ENCODE measurements at regions not wholly inside any gene's neighbourhood (a gene's known extent, or its start where the extent isn't known, plus 50 kb on each side); places are given as distances from the start of the nearest gene placed in this dataset.

- POLR2A ChIA-PET, result no interaction called here
Measured at GRCh38 chrY:12479382-12479781, 221.6 kb upstream of the USP9Y start.

GRCh38 chrY:12483394-12483793 is 217.6 kb upstream of the USP9Y start:
- CTCF ChIA-PET (ENCODE audit: unreplicated experiment), result no interaction called here
- no peaks in the 10 kb centered on the region for H3K9me3 ChIP-seq (ENCODE audit: low read length)

More at GRCh38 chrY:12479382-12479781, 221.6 kb upstream of the USP9Y start:
- BruUV-seq (replicated peaks), result no TSS peak
- H4K20me1 ChIP-seq (ENCODE audit: insufficient read depth, low read length), result no peaks in the 10 kb centered on the region
- H3K79me2 ChIP-seq (ENCODE audit: insufficient read depth, low read depth, low read length), result no peaks in the 10 kb centered on the region
- H3K4me2 ChIP-seq (ENCODE audit: low read length), result no peak overlapping the region
- no peak overlapping the region for H3K27ac ChIP-seq (ENCODE audit: low read depth, low read length, poor library complexity, severe bottlenecking)
- peak; percentile 45 for DNase-seq (ENCODE audit: low spot score)
- TF ChIP-seq EZH2phosphoT487 (IDR thresholded peaks at IDR 0.05; ENCODE audit: borderline replicate concordance, low read depth, low read length), result no peak
- peak; percentile 62 for TF ChIP-seq CTCF (conservative IDR thresholded peaks at IDR 0.05; ENCODE audit: low read length)
- intact Hi-C loops (cut with micrococcal nuclease; ENCODE audit: unreplicated experiment), result no loop called here
- H2AFZ ChIP-seq (ENCODE audit: low read length), result no peak overlapping the region
- no peak overlapping the region for H3K4me3 ChIP-seq (ENCODE audit: low read depth, low read length, poor library complexity, severe bottlenecking)
- H3K36me3 ChIP-seq (ENCODE audit: insufficient read depth, low read length), result no peaks in the 10 kb centered on the region
- CTCF ChIA-PET (ENCODE audit: unreplicated experiment), result no interaction called here
- no peaks in the 10 kb centered on the region for H3K9me3 ChIP-seq (ENCODE audit: low read length)
- no peaks in the 10 kb centered on the region for H3K4me1 ChIP-seq (ENCODE audit: insufficient read depth, low read length, poor library complexity, severe bottlenecking)
- H3K9me2 ChIP-seq (ENCODE audit: insufficient read depth, low read length), result no peaks in the 10 kb centered on the region

GRCh38 chrY:12490558-12491209 is 210.3 kb upstream of the USP9Y start:
- H3K9me2 ChIP-seq (ENCODE audit: insufficient read depth, low read length), result no peaks in the 10 kb centered on the region
- no peaks in the 10 kb centered on the region for H3K36me3 ChIP-seq (ENCODE audit: insufficient read depth, low read length)
- no peaks in the 10 kb centered on the region for H3K4me1 ChIP-seq (ENCODE audit: insufficient read depth, low read length, poor library complexity, severe bottlenecking)
- no peak overlapping the region for H2AFZ ChIP-seq (ENCODE audit: low read length)
- CTCF ChIA-PET (ENCODE audit: unreplicated experiment), result no interaction called here
- BruUV-seq (replicated peaks), result no TSS peak
- H4K20me1 ChIP-seq (ENCODE audit: insufficient read depth, low read length), result no peaks in the 10 kb centered on the region
- H3K79me2 ChIP-seq (ENCODE audit: insufficient read depth, low read depth, low read length), result no peaks in the 10 kb centered on the region
- no peak for TF ChIP-seq EZH2phosphoT487 (IDR thresholded peaks at IDR 0.05; ENCODE audit: borderline replicate concordance, low read depth, low read length)
- TF ChIP-seq CTCF (conservative IDR thresholded peaks at IDR 0.05; ENCODE audit: low read length), result no peak
- H3K9me3 ChIP-seq (ENCODE audit: low read length), result no peaks in the 10 kb centered on the region
- H3K27ac ChIP-seq (ENCODE audit: low read depth, low read length, poor library complexity, severe bottlenecking), result no peak overlapping the region
- H3K4me3 ChIP-seq (ENCODE audit: low read depth, low read length, poor library complexity, severe bottlenecking), result no peak overlapping the region
- H3K4me2 ChIP-seq (ENCODE audit: low read length), result no peak overlapping the region
- intact Hi-C loops (cut with micrococcal nuclease; ENCODE audit: unreplicated experiment), result no loop called here
- POLR2A ChIA-PET, result no interaction called here
- DNase-seq (ENCODE audit: low spot score), result no peak

More at GRCh38 chrY:12483394-12483793, 217.6 kb upstream of the USP9Y start:
- Histone ChIP-seq H3K36me3 (ENCODE audit: insufficient read depth, low read length) (no peaks in the 10 kb centered on the region), H4K20me1 (ENCODE audit: insufficient read depth, low read length) (no peaks in the 10 kb centered on the region), H3K4me1 (ENCODE audit: insufficient read depth, low read length, poor library complexity, severe bottlenecking) (no peaks in the 10 kb centered on the region), H3K4me3 (ENCODE audit: low read depth, low read length, poor library complexity, severe bottlenecking) (no peak overlapping the region), H3K27ac (ENCODE audit: low read depth, low read length, poor library complexity, severe bottlenecking) (no peak overlapping the region), H3K4me2 (ENCODE audit: low read length) (no peak overlapping the region), H2AFZ (ENCODE audit: low read length) (no peak overlapping the region), H3K9me2 (ENCODE audit: insufficient read depth, low read length) (no peaks in the 10 kb centered on the region), H3K79me2 (ENCODE audit: insufficient read depth, low read depth, low read length) (no peaks in the 10 kb centered on the region)
- POLR2A ChIA-PET, result no interaction called here
- no peak for TF ChIP-seq EZH2phosphoT487 (IDR thresholded peaks at IDR 0.05; ENCODE audit: borderline replicate concordance, low read depth, low read length)
- DNase-seq (ENCODE audit: low spot score), result no peak
- intact Hi-C loops (cut with micrococcal nuclease; ENCODE audit: unreplicated experiment), result no loop called here
- BruUV-seq (replicated peaks), result no TSS peak
